GM18498 (cell line): ENCODE measurements at regions not wholly inside any gene's neighbourhood (a gene's known extent, or its start where the extent isn't known, plus 50 kb on each side); places are given as distances from the start of the nearest gene placed in this dataset.

ENCODE experiments used
- ATAC-seq: cut with Tn5 transposase; IDR thresholded peaks from one replicate; pipeline ENCODE4 v1.9.1; 2021; ENCODE audit warnings: mild to moderate bottlenecking, moderate library complexity; ENCODE audit not compliant: unreplicated experiment

DNA sequence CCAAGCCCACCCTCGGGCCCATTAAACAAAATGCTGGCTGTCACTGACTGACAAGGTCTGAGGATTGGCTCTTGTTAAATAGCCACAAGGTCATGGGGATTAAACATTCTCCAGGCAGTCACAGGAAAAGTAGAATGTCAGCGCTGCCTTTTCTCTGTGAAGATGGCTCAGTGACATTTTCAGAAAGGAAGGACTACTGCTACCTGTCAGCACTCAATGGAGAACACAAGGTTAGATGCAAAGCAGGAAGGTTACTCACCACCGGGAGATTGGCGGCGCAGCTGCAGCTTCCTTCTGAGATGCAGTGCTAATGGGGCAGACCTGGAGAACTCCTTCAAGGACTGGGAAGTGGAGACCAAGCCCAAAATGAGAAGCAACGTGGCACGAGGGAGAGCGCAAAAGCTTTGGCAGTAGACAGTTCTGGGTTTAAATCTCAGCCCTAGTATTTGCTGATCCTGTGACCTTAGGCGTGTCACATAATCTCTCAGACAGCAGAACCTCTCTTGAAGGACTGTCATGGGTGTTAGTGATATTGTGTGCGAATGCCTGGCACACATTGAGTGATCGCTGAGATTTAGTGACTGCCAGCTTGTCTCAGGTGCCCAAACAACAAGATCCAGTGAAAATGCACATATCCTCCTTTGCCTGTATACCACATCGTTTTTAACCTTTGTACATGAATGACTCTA lies 213.1 kb upstream of the BOD1L1 start:
- ATAC-seq, result no peak

DNA sequence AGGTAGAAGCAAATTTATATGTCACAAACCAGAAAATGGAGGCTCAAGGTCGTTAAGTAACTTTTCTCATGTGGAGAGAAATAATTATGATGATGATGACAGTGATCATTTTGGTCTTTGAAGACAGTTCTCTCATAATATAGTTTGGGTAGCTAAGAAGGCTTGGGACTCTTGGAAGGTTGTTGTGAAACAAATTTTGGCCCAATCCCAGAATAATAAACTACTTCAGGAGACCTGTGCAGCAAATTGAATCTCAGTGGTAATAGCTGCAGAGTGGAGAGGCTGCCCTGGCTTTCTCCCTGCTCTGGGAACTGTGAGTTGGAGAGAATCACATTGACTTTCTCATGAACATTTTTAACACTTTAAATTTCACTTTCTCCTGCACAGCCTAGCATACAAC lies 217.2 kb upstream of the BOD1L1 start:
- no peak for ATAC-seq

DNA sequence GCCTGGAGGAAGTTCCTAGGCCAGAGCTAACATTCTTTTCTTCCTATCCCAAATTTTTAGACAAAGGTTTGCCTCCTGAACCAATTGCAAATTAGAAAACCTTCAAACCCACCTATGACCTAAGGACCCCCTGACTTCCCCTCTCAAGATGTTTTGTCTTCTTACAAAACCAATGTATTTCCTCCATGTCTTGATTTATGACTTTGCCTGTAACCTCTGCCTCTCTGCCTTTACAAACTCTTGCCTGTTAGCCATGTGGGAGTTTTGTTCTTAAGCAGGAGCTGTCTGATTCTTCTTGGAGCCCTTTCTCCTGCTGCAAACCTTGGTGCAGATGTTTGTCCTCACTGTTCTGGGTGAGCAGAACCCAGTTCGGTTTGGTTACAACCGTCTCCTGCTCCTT lies 222.3 kb upstream of the BOD1L1 start:
- ATAC-seq, result no peak

DNA sequence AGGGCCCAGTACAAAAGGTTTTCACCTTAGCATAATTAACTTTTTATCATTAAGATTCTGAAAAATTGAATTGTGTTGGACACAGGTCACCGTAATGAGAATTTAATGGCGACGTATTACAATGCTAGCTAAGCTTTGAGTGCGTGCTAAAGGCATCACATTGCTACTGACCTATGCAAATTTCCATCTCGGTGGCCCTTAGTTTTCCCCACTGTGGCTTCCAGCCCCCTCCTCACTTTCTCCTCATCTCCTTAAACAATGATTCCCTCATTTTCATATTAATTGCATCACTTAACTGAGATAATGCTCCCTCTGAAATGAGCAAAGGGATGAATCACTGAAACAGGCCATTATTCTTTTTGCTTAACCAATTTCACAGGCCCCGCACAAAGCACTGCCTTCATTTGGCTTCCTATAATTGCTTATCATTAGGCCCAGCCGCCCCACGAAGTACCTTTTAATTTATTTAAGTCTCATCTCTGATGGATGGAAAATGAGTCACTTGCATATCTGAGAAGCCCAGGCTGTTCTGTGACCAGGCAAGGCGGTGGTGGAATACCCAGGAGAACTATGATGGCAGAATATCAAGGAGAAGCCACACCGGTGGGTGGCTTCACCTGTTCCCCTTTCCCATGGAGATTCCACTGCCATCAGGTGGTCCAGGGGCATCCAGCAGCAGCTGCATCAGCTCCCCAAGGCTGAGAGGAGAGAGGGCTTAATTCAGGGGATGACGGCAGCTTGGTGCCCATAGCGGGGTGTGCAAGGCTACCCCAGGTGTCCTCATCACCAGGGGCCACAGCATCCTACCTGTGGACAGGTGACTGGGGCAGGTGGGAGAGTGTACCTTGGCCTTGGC lies 223.8 kb upstream of the BOD1L1 start:
- ATAC-seq, result no peak

DNA sequence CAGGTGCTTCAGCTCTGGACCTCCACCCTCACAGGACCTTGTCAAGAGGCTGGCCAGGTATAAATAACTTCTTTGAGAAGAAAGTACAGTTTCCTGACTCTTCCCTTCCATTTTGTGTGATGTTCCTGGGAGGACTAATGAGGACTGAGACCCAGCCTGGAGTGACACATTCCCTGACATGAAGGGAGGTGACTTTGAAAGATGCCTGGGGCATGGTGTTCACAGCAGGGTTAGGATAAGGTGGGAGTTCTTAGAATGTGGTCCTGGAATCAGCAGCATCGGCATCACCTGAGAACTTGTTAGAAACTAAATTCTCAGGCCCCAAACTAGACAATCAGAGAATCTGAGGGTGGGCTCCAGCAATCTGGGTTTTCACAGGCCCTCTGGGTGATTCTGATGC lies 224.9 kb upstream of the BOD1L1 start:
- ATAC-seq, result no peak

DNA sequence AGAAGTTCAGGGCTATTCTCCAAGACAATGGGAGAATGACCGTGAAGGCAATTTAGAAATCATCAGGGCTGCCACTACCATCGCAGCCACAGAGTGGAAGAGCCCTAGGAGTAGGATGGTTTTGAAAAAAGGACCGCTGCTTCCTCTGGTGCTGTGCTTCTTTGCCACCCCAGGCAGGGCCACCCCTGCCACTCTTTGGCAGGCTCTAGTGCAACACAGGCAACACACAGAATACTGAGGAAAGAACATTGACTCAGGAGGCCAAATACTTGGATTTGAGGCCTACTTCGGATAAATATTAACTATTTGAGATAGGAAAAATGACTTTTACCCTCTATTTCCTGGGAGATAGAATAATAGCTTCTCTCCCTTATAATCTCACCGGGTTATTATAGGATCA lies 228.9 kb upstream of the BOD1L1 start:
- no peak for ATAC-seq

DNA sequence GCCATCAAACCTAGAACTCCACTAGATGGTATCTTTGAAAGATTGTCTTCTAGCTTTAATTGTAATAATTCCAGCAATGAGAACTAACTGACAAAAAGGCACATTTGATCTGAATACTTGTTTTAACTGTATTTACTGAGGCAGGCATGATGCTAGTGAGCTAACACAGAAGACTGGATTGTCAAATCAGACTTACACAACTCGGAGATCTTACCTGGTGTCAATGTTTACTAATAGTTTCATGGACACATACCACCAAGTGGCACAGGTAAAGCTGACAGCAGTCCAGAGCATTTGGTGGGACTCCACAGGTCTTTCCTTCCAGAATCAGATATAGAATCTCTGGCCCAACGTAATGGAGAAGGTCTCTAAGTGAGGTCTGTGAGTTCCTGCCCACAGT lies 229.9 kb upstream of the BOD1L1 start:
- ATAC-seq, result no peak

DNA sequence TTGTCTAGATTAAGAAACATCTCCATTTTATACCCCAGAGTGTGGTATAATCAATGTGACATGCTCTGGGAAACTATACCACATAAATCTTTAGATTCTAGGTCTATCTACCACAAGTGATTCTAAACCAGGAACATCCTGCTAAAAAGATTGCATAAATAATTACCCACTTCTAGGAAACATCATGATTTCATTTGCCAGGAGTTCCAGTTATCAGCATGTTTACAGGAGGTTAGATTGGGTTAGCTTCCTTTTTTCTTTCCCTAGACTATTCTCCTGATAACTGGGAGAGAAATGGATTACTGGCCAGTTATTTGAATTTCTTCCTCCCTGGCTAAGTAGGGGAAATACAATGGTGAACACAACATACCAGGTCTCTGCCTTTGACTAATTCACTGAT lies 230.3 kb upstream of the BOD1L1 start:
- no peak for ATAC-seq

DNA sequence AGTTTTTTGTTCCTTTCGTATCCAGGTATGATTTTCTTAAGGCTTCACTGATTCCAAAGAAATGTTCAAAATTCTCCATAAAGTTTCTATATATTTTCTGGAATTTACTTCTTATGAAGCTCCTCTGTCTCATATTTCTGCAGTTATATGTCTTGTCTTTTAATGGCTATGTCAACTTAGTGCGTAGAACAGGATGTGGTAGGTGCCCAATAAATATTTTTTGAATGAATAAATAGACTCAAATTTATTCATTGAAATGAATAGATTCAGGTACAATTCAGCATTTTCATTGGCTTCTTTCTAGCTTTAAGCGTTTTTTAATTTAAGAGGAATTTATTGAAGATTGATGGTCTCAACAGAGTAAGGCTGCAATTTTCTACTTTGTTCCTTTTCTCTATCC lies 231.9 kb upstream of the BOD1L1 start:
- ATAC-seq, result no peak

DNA sequence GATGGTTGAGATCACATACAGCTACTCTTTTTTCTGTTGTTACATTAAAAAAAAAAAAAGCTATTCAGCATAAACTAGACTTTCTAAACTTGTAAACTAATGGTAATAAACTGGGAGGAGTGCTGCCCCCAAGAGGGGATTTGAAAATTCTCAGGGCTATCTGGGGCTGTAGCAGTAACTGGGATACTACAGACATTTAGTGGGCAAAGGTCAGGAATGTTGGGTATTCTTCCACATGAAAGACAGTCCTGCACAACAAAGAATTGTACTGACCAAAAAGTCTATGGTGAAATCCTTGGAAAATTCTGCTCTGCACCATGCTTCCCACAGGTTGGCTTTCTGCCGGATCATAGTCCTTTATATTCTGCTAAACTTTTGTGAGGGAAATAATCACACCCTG lies 232.6 kb upstream of the BOD1L1 start:
- ATAC-seq, result no peak

DNA sequence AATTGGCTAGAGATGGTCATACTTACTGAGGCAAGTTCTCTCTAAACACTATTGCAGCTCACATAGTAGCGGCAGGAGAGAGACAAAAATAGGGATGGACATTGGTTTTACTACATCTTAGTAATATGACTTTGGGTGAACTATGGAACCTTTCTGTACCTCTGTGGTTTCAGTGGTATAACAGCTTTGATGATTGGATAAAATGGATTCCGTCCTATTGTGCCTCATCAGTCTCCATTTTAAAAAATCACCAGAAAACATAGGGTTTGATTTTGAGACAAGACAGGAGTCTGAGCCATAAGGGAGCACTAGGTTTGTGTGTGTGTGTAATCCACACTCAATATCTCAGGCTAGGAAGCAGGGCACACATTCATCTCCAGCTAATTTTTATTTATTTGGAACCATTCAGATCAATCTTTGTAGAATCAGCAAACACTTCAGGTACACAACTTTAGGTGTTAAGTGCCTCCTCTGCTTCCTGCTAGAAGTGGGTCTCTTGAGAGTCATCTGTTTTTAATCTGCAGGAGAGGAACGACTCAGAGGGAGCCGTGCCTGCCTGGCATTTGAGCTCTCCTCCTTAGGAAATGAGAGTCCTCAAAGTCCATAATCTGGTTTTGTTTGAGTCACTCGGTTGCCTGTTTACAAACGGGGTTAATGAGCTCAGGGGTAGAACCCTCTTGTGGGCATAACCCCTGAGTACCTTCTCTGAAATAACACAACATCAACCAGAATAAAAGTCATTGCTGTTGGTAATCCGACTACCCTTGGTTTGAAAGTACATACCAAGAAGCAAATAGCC lies 238.5 kb upstream of the BOD1L1 start:
- ATAC-seq, result no peak

DNA sequence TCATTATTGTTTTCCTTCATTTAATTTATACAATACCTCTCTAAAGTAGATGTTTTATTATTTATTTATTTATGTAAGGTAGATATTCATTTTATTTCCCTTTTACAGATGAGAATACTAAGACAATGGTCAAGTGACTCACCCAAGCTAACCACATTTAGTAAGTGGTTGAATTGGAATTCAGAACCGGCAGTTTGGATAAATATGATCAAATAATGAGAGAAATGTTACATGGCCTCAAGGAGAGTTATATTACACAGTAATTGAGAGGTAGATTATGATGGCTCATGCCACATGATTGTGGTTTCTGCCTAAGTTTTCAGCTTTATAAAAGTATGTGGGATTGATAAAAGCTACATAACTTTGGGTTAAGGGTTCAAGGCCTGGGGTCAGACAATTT lies 239.4 kb upstream of the BOD1L1 start:
- no peak for ATAC-seq

DNA sequence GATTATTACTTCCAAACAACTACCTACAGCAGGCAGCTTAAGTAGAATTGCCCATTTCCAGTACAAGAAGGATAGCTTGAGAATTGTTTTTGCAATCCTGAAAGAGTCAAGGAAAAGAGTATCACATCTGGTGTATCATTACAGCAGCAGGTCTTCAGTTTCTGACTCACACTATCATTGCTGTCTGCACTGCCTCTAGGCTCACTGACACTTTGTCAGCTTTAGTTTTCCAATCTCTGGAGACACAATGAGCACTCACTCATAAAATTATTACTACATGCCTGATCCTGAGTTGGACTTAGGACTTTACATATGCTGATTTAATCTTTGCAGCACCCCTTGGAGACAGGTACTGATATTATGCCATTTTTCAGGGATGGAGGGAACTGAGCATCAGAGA lies 244.6 kb upstream of the BOD1L1 start:
- no peak for ATAC-seq

DNA sequence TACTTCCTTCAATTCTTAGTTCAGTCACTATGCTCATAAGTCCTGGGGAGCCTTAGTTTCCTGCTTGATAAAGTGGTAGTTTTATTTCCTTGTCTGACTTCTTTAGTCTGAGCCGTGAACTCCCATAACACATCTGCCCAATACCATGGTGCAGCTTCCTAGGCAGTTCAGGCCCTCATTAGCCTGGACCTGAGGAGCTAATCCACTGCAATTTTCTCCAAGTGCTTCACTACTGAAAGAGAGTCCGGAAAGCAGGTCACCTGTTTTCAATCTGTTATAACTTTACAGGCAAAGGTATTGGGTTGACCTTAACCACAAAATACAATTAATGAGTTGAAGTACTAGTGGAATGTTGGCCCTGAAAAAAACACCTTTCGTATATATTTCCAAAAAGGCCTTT lies 245.4 kb upstream of the BOD1L1 start:
- no peak for ATAC-seq

DNA sequence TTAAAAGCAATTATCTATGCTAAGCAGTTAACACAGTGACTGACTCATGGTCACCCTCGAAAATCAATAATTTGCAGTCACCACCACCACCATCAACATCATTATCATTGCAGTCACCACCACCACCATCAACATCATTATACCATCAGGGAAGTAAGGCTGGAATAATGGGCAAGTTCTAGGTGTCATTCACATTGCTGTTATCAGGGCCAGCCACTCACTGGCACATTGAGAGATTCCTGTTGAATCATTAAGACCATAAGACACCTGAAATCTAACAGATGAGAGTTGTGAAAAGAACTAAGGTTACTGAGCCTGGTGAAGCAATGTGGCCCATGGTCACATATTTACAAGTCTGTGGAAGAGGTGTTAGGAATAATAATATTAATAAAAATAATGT lies 247.7 kb upstream of the BOD1L1 start:
- ATAC-seq, result no peak

DNA sequence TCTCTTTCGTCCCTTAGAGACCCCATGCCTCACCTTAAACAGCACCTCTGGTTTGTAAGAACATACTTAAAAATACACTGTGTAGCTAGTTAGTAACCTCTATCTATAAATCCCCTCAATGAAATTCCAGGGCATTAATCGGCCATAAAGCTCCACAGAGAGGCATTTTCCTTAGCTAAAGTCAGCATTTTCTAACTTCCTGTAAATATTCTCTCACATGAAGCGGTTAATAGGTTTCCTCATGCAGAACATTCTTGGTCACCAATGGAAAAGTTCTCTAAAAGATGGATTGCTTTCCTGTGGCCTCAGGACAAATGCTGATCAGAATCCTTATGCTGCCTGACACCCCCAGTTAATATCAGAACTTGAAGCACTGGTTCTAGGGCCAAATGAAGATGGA lies 248.6 kb upstream of the BOD1L1 start:
- no peak for ATAC-seq

DNA sequence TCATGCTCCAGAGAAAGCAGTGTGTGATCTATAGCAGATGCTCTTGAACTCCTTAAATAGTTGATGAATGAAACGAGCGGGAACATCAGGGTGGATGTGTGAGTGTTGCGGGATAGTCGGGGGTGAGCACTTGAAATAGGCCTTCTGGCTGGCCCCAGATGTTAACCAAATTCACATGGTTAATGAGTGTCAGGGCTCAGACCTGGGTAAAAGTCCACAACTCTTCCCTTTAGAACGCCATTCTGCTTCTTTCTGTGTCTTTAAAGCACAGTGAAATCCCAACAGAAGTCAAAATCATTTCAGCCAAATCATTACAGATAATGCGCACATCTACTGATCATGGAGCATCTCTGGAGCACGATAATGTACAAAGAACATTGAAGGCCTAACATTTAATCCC lies 249.4 kb upstream of the BOD1L1 start:
- ATAC-seq, result no peak

DNA sequence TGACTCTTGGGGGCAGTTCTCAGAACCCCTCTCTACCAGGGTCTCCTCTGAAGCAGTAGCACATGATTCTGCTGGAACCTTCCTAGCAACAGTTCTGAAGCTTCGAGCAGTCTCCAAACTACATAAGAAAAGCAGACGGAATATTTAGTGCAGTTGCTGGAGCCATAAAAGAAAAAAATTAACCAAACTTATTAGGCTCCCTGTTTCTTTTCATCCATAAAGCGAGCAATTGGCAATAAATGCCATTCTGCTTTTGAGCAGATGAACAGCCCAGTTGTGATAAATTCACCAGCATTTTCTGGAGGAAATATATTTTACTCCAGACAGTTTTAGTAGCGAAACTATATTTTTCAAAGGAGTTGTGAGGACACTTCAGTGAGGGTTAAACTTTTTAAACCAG lies 250.1 kb upstream of the BOD1L1 start:
- ATAC-seq, result no peak

DNA sequence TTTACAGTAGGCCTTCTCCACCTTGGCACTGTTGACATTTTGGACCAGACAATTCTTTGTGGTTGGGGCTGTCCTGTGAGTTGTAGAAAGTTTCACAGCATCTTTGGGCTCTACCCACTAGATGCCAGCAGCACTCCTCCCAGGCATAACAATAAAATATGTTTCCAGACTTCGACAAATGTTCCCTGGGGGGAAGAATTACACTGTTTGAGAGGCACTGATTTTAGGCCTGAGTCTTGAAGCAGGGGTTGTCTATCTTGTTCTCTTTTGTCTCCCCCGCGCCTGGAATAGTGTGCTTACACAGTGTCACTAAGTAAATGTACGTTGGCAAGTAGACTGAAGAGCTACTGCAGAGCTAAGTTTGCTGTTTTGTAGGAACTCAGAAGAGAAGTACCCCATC lies 254.4 kb upstream of the BOD1L1 start:
- no peak for ATAC-seq

DNA sequence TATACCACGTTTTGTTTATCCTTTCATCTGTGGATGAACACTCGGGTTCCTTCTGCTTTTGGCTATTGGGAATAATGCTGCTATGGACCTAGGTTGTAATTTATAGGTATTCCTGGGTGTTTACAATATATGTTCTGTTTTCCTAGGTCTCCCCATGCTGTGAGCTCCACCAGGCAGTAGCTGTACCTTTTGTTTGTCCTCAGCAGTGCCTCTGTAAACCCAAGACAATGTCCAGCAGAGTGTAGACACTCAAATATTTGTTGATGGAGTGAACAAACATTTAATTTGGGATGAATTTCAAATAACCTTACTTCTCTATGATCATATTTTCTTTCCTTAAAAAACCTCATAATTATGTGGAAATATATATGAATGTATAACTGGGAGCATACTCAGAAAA lies 259.5 kb upstream of the BOD1L1 start:
- ATAC-seq, result no peak

DNA sequence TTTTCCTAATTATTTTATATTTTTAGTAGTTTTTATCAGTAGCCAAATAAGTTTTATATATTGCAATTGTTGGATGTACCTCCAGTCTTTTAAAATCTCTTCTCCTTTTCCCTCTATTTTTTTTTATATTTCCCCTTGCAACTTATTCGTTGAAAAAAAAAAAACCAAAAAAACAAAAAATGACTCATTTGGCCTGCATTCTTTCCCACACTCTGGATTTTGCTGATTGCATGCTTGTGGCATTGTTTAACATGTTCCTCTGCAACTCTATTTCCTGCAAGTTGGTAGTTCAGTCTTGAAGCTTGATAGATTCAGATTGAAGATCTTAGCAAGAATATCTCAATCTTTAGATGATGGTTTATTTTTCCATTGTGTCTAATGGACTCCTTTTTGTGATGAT lies 260.6 kb upstream of the BOD1L1 start:
- ATAC-seq, result no peak

DNA sequence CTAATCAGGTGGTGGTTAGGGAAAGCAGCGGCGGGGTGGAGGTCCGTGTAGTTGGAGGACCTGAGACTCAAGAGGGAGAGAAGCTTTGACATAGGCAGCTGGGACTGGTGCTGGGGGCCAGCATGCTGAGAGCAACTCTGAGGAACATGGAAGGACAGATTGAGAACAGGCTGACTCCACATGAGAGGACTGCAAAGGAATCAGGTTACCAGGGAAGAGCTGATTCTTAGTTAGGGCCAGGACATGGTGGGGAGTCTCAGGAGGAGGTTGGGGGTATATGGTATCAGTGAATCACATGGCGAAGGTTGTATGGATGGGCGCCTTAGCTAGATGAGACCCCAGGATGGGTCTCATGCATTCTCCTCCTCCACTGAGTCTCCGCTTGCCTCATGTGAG lies 264.0 kb upstream of the BOD1L1 start:
- ATAC-seq, result no peak
